Superior temporal gyrus (tissue), 1 donor: ENCODE measurements at regions not wholly inside any gene's neighbourhood (a gene's known extent, or its start where the extent isn't known, plus 50 kb on each side); places are given as distances from the start of the nearest gene placed in this dataset.
"Not testable (repeated sequence)": the region's sequence is repeated elsewhere in the genome, so short reads cannot be mapped to it uniquely, and the experiment has no call there.

Source experiments
- DNase-seq: peaks from one replicate; pipeline ENCODE4 v3.0.0-alpha.2; 2016; ENCODE audit errors: extremely low spot score

DNA sequence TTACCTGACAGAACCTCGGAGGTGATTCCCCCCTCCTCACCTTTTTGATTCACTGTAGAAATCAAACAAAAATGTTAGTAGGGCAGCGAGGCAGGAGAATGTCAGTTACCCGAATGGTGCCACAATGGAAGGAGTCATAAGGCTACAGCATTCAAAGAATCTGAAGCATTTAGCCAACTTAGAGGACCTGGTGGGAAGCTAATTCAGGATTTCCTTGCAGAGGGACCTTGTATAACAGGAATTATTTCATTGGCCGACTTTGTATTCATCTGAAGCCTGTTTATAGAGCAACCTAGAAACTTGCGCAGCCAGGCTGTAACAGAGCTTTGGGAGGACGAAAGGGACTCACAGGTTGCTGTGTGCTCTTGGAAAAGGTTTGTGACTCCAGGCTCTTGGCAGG, 129.1 kb upstream of the MMADHC start:
- no peak for DNase-seq

DNA sequence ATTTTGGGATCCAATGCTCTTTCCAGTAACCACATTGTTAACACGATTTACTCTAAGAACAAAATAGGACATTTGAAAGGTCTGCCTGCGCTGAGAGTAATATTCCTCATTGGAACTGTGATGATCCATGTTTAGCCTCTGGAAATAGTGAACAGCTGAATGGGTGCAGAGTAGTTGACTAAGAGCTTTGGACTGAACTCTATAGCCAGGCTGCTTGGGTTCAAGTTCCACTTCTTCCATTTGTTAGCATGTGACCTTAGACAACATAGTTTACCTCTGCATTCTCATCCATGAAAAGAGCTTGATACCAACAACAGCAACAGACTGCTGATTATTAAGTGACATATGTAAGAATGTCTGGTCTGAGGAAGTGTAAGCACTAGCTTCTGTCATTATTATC, 128.3 kb upstream of the MMADHC start:
- no peak for DNase-seq

DNA sequence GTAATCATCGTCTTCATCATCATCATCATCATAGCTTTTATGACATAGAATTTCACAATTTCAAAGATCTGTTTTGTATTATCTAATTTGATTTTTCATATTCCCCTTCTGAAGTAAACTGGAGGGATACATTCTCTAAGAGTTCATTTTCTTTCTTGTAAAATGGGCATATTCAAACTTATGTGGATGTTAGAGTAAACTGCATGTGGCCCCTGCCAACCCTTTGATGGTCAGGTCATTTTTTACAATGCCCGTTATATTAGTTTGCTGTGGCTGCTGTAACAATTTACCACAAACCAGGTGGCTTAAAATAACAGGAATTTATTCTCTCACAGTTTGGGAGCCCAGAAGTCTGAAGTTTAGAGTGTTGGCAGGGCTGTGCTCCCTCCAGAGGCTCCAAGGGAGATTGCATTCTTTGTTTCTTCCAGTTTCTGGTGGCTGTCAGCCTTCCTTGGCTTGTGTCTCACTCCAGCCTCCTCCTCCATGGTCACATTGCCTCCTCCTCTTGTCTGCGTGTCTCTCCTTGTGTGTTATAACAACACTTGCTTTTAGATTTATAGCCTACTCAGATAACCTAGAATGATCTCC, 127.5 kb upstream of the MMADHC start:
- DNase-seq: no peak

DNA sequence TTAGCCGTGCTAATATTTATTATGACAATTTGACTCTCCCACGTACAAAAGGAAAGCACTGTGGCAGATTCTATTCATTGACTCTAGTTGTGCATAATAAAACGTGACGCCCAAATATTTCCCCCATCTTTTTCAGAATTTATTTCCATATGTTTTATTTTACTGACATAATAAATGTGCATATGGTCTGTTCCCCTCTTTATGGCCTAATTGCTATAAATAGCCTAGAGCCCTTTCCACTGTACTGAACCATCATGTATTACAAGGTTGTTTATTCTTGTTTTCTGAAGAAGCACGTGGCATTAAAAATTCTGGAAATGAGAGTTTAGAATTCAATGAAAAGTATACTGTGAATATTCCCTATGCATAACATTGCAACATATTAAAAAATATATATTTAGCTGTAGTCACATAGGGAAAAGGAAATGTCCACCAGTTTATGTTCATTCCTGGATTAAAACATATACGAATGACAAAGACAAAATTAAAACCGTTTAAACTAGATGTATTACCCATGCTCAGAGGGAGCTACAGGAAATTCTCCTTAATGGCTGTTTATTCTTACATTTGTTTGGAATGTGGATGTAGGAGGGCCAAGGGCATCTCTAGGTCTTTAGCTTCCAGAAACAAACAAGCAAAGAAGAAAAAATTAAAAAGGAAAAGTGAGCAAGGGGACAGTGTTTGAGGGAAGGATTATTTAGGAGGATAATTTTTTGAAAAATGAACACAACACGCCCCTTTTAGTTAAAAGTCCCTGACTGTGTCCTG, 122.1 kb upstream of the MMADHC start:
- no peak for DNase-seq

DNA sequence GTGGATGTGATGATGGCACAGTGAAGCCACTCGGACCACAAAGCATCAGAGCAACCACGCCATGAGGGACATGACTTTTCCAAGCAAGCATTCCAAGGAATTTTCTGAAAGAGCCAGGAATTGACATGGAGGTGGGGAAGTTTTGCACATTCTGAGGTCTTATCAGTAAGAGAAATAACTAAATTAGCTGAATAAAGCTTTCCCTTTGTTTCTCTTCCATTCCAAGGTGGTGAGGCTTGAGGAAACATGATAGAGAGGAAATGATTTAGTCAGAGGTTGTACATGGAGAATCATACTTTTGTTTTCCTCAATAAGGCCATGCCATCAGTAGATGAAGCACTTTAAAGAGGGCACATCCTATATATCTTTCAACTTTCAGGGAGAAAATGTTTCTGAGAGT, 115.7 kb upstream of the MMADHC start:
- DNase-seq: no peak

DNA sequence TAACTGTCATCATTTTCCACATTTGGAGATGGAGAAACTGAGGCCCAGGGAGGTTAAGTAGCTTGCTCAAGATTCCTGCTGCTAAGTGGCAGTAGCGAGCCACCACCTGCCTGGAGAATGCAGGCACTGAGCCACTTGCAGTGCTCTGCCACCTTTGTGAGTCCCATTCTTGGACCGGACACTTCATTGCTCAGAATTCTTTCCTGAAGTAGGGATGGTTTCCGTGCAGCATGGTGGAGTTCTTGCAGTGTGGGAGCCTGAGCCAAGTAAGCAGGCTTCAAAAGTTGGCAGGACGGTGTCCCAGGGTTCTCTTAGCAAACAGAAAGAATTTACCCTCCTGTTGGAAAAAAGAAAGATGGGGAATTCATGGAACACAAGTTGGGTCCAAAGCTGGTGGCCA, 115.0 kb upstream of the MMADHC start:
- no peak for DNase-seq

DNA sequence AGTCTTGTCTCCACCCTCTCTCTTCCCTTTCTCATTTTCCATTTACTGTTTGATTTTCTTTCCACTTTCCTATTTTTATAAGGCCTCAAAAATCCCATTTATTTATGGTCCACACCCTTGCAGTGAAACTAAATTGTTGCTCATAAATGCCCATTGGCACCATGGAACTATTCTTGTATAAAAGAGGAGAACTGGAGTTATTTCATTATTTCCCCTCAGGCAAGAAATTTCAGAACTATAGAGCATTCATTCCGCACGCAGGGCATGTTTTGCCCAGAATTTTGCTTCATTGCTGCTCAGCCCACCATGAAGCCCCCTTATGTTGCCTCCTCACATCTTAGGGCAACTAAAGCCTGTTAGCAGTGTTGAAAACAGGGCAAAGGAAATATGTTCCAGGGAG, 113.7 kb upstream of the MMADHC start:
- DNase-seq: no peak

DNA sequence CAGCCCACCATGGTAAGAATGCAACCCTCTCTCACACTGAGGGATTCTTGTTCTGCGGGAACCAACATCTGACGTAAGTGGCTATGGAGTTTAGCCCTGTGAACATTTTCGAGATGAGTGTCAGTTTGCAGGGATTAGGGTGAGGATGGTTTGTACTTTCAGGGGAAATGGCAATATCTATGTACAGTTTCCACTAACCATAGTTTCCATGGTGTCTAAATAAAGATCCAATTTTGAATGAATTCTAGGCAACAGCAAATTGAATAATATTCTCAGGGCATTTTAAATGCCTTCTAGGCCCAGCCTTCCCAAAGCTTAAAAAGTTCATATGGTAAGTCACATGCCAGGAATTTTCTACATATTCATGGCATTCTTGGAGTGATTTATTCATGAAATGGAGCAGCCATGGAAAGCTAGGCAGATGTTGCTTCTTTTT, 105.4 kb upstream of the MMADHC start:
- DNase-seq: no peak

DNA sequence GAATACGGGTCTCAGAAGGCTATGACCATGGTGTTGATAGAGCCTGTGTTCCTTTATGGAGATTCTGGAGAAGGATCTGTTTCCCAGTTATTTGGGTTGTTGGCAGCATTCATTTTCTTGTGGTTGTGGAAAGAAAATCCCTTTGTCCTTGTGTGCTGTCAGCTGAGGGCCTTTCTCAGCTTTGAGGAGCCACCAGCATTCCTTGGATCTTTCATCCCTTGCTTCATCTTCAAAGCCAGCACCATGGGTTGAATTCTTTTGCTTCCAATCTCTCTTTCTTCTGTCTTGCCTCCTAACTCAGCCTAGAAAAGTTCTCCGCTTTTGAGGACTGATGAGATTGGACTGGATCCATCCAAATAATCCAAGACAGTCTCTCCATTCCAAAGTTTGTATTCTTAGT, 103.2 kb upstream of the MMADHC start:
- DNase-seq: no peak

DNA sequence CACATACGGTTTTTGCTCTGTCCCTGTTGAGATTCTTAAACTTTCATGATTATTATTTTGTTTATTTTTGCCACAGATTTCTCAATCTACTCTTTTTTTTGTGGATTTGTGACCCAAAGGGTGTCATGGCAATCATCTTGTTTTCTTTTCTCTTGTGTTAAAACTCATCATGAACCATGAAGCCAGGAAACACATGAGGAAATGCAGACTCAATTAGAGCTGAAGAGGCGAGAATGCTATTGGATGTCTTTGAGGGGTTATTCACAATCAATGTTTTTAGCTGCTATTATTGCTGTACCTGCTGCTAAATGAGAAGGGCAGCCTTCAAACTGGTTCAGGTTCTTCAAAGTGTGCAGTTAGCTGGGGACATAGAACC, 99.5 kb upstream of the MMADHC start:
- DNase-seq: no peak

DNA sequence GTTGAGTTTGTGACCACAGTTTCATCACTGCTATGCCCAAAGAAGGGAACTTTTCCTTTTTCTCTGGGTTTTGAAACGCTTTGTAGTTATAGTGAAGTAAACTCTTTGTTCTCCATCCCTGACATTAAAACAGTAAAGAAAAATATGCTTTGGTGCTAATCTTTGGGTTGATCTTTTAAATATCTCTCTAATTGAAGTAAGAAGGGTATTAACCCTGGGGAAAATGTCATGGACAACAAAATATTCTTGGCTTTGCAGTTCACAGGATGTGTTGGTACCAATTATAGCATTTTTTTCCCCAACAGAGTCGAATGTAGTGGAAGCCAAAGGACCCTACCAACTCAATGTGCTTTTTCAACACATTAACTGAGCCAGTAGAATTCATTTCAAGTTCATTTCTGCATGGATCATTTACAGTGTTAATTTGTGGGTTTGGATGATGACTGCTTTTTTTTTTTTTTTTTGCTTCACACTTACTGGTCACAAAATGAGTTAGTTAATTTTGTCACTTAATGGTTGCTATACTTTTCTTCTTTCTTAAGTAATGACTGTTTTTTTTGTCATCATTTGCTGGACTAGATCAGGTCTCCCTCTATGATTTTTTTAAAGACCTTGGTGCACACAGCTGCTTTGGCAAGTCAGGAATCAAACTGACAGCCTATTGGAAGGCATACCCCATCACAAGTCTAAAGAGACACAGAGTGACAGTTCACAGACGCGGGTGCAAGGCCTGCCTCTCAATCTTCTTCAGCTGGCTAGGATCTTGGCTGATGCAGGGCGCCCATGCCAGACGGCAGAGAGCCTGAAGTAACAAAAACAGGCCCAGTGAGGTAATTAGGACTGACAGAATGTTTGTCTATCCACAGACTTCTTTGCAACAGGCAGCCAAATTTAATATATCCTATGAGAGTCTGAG, 98.8 kb upstream of the MMADHC start:
- no peak for DNase-seq

DNA sequence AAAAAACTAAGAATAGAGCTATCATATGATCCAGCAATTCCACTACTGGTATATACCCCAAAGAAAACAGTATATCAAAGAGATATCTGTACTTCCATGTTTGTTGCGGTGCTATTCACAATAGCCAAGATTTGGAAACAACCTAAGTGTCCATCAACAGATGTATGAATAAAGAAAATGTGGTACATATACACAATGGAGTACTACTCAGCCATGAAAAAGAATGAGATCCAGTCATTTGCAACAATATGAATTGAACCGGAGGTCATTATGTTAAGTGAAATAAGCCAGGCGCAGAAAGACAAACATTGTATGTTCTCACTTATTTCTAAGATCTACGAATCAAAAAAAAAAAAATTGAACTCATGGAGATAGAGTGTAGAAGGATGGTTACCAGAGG, 97.8 kb upstream of the MMADHC start:
- not testable (repeated sequence) for DNase-seq

DNA sequence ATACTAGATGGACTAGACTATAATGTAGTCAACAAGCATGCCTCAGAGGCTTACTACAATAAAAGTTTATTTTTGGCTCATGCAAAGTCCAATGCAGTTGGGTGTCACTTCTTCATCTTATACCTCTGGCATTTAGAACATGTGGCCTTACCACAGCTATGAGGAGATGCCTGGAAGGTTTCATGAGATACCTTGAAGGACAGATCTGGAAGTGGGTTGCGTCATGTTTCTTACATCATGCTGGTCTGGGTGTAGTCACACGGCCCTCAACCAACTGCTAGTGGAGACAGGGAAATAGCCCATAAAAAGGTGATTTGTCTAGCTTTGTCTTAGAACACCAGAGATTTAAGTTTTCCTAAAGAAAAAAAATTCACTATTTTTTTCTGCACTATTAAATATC, 91.7 kb upstream of the MMADHC start:
- DNase-seq: no peak

DNA sequence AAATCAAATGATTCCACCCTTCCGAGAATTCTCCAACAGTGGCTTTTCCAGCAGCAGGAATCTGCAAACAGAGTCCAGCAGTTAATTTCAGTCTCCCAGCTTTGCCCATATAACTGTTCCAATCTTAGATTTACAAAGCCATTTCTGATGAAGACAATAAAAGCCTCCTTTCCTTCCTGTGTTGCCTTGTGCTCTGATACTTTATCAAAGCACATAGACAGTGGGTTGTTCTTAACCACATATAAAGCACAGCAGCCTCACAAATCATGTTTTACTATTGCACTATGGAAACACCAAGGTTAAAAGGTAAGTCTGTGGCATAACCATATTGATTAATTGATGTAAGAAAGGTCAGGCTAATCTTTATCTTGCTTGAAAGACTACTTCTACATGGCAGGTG, 89.8 kb upstream of the MMADHC start:
- no peak for DNase-seq

DNA sequence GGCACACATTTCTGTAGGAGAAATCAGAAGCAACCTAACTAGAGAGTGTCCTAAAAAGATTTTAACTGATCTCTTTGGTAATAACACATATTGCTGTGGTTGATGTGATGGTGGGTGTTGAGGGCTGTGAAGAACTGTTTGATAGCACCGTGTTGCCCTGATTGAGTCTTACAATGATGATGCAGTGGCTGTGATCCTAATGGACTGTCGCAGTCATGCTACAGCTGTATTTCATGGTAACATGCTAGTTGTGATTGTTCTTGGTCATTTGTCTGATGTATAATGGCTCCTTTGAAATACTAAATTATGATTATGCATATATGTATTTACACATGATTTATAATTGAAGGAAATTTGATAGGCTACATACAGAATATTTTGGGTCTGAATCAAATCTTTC, 82.5 kb upstream of the MMADHC start:
- no peak for DNase-seq

DNA sequence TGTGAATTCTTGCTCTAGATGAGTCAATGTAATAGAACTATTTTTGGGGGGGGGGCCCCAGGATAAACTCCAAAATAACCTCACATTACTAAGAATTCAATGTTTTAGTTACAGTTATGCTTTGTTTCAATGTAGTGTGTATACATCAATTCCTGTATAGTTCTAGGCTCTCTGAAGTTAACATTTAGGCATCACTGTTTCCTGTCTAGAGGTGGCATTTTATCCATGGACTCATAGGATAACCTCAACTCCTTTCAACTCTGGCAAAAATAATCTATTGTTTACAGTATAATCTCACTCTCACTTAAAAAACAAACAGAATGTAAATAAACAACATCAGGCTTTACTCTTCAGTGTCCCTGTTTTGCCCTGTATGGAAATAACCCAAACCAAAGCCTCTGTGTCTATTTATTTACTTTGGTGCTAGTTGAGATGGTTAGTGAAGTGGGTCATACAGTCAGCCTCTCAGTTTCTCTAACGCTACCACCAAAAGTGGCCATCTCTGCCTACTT, 79.3 kb upstream of the MMADHC start:
- no peak for DNase-seq

DNA sequence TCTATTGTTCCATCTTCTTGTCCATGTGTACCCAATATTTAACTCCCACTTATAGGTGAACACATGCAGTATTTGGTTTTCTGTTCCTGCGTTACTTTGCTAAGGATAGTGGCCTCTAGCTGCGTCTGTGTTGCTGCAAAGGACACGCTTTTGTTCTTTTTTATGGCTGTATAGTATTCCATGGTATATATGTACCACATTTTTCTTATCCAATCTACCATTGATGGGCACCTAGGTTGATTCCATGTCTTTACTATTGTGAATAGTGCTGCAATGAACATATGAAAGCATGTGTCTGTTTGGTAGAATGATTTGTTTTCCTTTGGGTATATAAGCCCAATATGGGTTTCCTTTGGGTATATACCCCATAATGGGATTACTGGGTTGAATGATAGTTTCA, 77.3 kb upstream of the MMADHC start:
- DNase-seq: no peak

DNA sequence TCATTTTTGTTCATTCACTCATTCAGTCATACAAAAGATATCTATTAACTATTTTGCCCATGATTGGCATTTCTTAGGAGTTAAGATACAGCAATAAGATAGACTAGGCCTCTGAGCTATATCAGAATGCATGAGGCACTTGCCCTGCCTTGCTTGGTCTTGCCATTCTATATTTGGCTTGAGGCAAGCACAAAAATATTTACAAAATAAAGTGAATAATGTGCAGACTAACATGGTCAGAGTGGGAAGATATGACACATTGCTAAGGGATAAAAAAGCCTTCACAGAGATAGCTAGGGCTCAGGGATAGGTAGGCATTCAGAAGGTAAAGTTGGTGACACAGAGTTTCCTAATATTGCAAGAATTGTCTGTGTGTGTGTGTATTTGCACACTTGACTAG, 75.0 kb upstream of the MMADHC start:
- DNase-seq: no peak

DNA sequence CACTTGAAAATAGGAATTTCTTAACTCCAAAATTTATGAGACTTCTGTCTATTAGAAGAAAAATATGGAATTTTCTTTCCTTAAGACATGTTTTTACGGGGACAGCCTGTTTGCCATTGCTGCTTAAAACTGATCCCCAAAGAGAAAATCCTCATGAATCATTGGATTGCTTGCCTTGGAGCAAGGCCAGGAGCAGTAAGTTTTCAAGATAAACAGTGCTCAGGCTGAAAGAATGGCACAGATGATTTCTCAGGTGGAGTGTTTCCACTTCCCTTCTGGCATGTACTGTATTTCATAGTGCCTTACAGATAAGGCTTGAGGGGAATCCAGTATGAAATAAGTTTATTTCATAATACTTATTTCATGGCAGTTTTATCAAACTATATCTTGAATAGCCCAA, 74.3 kb upstream of the MMADHC start:
- DNase-seq: no peak

DNA sequence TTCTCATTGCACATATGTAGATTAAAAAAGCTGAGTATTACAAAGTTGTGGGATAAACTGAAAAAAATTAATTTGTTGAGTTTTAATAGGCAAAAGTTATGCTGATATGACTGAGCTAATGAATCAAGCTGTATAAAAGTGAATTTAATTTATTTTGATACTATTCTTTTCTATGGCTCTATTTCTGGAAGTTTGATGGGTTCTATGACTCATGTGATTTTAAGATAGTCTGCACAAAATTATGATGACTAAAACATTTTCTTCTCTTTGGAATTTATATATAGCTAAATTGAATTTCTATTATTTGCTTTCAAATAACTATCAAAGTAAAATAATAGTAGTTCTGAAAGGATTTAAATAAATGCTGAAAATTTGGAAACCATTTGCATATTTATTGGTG, 71.0 kb upstream of the MMADHC start:
- no peak for DNase-seq

DNA sequence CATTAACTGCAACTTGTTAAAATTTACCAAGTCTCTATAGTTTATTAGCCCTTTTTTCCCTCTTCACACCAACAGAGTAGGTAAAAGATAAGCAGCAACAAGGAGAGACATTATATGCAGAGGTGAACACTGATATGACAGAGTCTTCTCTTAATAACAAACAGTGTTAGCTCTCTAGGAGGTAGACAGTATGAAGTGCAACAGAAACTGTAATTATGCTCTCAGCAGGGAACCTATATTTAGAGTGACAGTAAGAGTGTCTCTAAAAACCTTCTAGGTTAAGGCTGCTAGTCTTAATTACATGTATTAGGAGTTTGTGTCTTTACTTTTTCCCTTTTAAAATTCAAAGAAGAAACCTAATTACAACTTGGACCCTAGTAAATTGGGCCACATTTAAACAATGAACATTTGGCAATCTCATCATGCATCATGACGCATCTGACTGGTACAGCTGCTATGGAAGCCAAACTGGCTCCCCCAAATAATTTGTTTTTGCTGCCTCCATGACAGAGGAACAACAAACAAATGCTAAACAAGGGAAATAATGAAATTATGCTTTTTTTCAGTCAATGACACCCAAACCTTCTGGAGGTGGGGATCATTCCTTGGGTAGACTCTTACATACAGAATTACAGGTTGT, 69.9 kb upstream of the MMADHC start:
- no peak for DNase-seq

DNA sequence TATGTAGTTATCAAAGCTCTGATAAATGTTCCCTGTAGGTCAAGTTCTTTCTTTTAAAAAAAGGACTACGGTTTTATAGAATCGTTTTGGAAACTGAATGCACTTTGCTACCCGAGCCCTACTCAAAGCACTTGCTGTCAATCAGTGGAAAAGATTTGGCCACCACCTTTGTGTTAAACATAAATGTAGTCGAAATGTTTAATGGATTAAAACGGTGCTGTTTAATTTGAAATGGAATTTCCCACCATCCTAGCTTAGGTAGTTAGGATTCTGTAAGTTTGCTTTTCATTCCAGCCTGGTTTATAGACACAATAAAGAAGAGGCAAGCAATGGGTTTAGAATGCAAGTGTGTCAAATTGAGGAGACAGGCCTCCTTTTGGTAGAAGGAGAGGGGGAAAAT, 69.4 kb upstream of the MMADHC start:
- DNase-seq: no peak
